Fibroblast of pulmonary artery (primary cell): ENCODE measurements at regions not wholly inside any gene's neighbourhood (a gene's known extent, or its start where the extent isn't known, plus 50 kb on each side); places are given as distances from the start of the nearest gene placed in this dataset.

ENCODE experiments used
- DNase-seq: peaks from one replicate; pipeline ENCODE4 v3.0.0-alpha.2; 2010; ENCODE audit warnings: low read depth
- H3K4me3 ChIP-seq: replicated peaks from 2 replicates; pipeline ENCODE4 v1.5.1; 2011; ENCODE audit warnings: low read depth, mild to moderate bottlenecking, control low read depth, low read length, moderate library complexity
- TF ChIP-seq, protein P1 (sequence below): IDR thresholded peaks from 2 replicates; pipeline ENCODE4 v1.5.1; 2011; ENCODE audit warnings: mild to moderate bottlenecking, control low read depth, low read length, inconsistent platforms; ENCODE audit errors: missing control alignments

DNA sequence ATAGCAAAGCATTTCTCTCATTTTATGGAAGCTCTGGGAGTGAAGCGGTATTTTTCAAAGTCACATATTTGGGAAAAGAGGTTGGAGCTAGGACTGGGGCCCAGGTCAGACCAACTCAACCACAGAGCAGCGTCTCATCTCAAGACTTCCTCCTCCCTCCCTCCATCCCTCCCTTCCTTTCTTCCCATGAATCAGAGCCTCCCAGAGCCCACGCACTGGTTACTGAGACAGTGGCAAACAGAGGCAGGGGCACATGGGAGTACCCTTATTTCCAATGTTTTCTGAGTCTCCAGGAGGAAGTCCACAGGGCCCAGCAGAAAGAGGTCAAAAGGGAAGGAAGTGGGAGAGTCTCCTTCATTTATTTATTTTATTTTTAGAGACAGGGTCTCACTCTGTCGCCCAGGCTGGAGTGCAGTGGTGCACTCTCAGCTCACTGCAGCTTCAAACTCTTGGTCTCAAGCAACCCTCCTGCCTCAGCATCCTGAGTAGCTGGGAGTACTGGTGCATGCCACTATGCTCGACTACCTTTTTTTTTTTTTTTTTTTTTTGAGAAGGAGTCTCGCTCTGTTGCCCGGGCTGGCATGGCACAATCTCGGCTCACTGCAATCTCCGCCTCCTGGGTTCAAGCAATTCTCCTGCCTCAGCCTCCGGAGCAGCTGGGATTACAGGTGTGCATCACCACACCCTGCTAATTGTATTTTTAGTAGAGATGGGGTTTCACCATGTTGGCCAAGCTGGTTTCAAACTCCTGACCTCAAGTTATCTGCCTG is 52.5 kb upstream of the CDKN2AIPNL start:
- DNase-seq = peak; percentile 43
- TF ChIP-seq, protein P1, sequence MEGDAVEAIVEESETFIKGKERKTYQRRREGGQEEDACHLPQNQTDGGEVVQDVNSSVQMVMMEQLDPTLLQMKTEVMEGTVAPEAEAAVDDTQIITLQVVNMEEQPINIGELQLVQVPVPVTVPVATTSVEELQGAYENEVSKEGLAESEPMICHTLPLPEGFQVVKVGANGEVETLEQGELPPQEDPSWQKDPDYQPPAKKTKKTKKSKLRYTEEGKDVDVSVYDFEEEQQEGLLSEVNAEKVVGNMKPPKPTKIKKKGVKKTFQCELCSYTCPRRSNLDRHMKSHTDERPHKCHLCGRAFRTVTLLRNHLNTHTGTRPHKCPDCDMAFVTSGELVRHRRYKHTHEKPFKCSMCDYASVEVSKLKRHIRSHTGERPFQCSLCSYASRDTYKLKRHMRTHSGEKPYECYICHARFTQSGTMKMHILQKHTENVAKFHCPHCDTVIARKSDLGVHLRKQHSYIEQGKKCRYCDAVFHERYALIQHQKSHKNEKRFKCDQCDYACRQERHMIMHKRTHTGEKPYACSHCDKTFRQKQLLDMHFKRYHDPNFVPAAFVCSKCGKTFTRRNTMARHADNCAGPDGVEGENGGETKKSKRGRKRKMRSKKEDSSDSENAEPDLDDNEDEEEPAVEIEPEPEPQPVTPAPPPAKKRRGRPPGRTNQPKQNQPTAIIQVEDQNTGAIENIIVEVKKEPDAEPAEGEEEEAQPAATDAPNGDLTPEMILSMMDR = no peak
- no peak overlapping the region for H3K4me3 ChIP-seq

DNA sequence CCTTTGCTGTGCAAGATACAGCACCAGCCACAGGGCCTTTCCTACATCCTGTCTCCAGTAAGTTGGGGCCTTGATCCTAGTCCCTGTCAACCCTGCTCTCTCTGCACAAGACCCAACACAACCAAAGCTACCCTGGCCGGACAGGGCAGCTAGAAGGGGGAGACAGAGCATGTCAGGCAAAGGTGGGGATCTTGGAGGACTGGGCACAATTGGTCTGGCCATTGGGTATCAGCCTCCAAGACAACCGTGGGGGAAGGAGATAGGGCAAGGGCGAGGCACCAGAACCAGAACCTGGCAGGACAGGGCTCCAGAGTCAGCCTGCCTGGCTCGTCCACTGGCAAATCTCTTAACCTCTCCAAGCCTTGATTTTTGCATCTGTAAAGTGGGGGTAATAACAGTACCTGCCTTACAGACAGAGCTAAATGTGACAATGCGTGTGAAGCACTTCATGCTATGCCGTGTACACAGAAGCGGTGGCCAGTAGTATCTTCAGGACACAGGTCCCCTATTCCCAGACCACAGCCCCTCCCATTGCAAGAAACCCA is 51.6 kb upstream of the CDKN2AIPNL start:
- no peak overlapping the region for H3K4me3 ChIP-seq
- no peak for DNase-seq
- TF ChIP-seq, protein P1 = no peak

DNA sequence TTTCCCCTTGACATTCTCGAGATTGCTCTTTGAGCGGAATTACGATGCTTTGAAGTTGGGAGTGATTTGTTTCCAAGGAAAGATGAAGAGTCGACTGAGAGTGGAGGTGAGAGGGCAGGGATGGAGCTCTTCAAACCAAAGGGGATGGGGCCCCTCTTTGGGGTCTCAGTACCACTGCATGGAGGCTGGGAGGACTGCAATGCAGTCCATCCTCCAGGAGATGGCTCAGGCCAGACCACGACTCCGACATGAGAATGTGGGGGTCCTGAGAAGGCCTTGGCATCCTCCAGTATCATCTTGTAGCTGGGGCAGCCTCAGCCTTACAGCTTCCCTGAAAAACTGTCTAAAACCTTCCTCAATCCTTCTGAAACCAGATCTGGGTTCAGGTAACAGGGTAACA is 51.1 kb upstream of the CDKN2AIPNL start:
- no peak overlapping the region for H3K4me3 ChIP-seq
- no peak for DNase-seq
- TF ChIP-seq, protein P1 = no peak

DNA sequence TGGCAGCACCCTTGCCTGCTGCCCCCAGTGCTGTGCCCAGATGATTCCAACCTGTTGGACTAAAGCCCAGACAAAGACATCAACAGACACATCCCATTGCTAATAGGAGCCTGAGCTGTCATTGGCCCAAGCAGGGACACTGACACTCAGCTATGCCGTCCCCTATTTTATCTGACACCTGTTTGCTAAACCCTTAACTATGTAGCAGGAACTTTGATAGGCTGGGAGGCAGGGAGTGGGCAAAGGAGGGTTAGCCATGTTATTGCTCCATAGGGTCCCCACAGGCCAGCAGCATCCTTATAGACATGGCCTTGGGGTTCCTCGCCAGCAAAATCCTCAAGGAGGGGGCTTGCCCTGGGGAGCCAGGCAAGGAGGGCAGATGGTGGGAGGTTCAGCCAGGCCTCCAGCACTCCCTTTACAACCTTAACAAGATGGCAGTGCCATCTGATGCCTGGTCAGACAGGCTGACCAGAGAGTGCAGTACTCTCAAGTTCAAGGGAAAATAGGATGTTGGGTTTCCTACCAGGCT is 50.4 kb upstream of the CDKN2AIPNL start:
- H3K4me3 ChIP-seq = no peak overlapping the region
- no peak for DNase-seq
- TF ChIP-seq, protein P1 = no peak
